B cell (primary cell): ENCODE measurements at regions not wholly inside any gene's neighbourhood (a gene's known extent, or its start where the extent isn't known, plus 50 kb on each side); places are given as distances from the start of the nearest gene placed in this dataset.

Experiments
- ATAC-seq: fragments of 200-7000 bp; cut with Tn5 transposase; one replicate; pipeline ENCODE4 v1.10.0; 2021; ENCODE audit warnings: low read depth, mild to moderate bottlenecking, moderate number of reproducible peaks, moderate library complexity
- CTCF ChIA-PET: fragments of 350-600 bp; sonication (Branson Sonifier 250); formaldehyde crosslinking; loops from one replicate; lab custom pipeline; 2021; ENCODE audit warnings: antibody characterized with exemption, inconsistent platforms; lab: Charles Lee
- POLR2A ChIA-PET: fragments of 350-600 bp; sonication (Branson Sonifier 250); formaldehyde crosslinking; loops from one replicate; lab custom pipeline; 2021; ENCODE audit warnings: antibody characterized with exemption; lab: Charles Lee
- DNase-seq: peaks from one replicate; pipeline ENCODE4 v3.0.0; 2013
- H2AFZ ChIP-seq: 2 replicates; pipeline ENCODE4 v1.6.1; 2012; ENCODE audit warnings: mild to moderate bottlenecking, low read depth, low read length; ENCODE audit not compliant: insufficient read depth, poor library complexity, severe bottlenecking
- H3K27ac ChIP-seq, 2 donors: 1 replicate in 1 of 2; 2 replicates in 1 of 2; pipeline ENCODE4 v1.5.1; 2012 to 2013; ENCODE audit warnings: low read length in 2 of 2, mild to moderate bottlenecking in 2 of 2, moderate library complexity in 1 of 2
- H3K27me3 ChIP-seq, 4 experiments: fragments of 200-600 bp in 1 of 4; sonication (generic) in 1 of 4; replicated peaks in 1 of 4; 1 replicate in 2 of 4; 2 replicates in 2 of 4; pipeline versions ENCODE4 v1.6.1 to v1.7.0; 2013 to 2016; ENCODE audit warnings: low read length in 3 of 4, mild to moderate bottlenecking in 2 of 4, mixed read lengths in 1 of 4, moderate library complexity in 1 of 4; ENCODE audit not compliant: insufficient read depth in 4 of 4, control insufficient read depth in 3 of 4; ENCODE audit errors: control extremely low read depth in 1 of 4
- H3K36me3 ChIP-seq, 2 experiments: replicated peaks in 1 of 2; 1 replicate in 1 of 2; 2 replicates in 1 of 2; pipeline versions ENCODE4 v1.6.1 to v1.7.1; 2013; ENCODE audit warnings: low read length in 1 of 2; ENCODE audit not compliant: insufficient read depth in 2 of 2, control insufficient read depth in 1 of 2; ENCODE audit errors: control extremely low read depth in 1 of 2, extremely low read depth in 1 of 2
- H3K4me1 ChIP-seq, 2 donors: fragments of 200-600 bp in 1 of 2; sonication (generic) in 1 of 2; 1 replicate in 1 of 2; 2 replicates in 1 of 2; pipeline versions ENCODE4 v1.5.1 to v1.6.1; 2013 to 2017; ENCODE audit warnings: low read length in 2 of 2; ENCODE audit not compliant: control insufficient read depth in 2 of 2, insufficient read depth in 2 of 2
- H3K4me2 ChIP-seq: replicated peaks from 2 replicates; pipeline ENCODE3; 2012; ENCODE audit warnings: mild to moderate bottlenecking, low read depth, low read length; ENCODE audit not compliant: poor library complexity, severe bottlenecking
- H3K4me3 ChIP-seq, 5 experiments: fragments of 200-600 bp in 1 of 5; sonication (generic) in 1 of 5; 1 replicate in 3 of 5; 2 replicates in 2 of 5; pipeline versions ENCODE4 v1.5.1 to v1.7.0; 2011 to 2016; ENCODE audit warnings: low read length in 4 of 5, mild to moderate bottlenecking in 4 of 5, low read depth in 2 of 5, control low read depth in 1 of 5, moderate library complexity in 1 of 5; ENCODE audit not compliant: insufficient read depth in 1 of 5; ENCODE audit errors: control extremely low read depth in 1 of 5, extremely low read depth in 1 of 5
- H3K79me2 ChIP-seq: fragments of 200-600 bp; sonication (generic); one replicate; pipeline ENCODE4 v1.6.0; 2016; ENCODE audit warnings: low read length; ENCODE audit not compliant: control insufficient read depth, insufficient read depth
- H3K9ac ChIP-seq: fragments of 200-600 bp; sonication (generic); 2 replicates; pipeline ENCODE4 v1.6.1; 2017; ENCODE audit warnings: mild to moderate bottlenecking, low read length, moderate library complexity
- H3K9me3 ChIP-seq, 3 donors: one replicate each; pipeline versions ENCODE4 v1.6.1 to v1.7.1; 2013; ENCODE audit warnings: low read length in 2 of 3; ENCODE audit not compliant: control insufficient read depth in 2 of 3, insufficient read depth in 1 of 3; ENCODE audit errors: control extremely low read depth in 1 of 3
- H4K20me1 ChIP-seq: 2 replicates; pipeline ENCODE4 v1.6.0; 2012; ENCODE audit warnings: mild to moderate bottlenecking, low read length; ENCODE audit not compliant: insufficient read depth, control insufficient read depth, poor library complexity, severe bottlenecking
- H3K27ac Mint-ChIP-seq: one replicate; pipeline ENCODE4 v1.8.0; 2021; ENCODE audit warnings: mixed read lengths
- H3K27me3 Mint-ChIP-seq: one replicate; pipeline ENCODE4 v1.8.0; 2021; ENCODE audit warnings: mixed read lengths
- H3K4me1 Mint-ChIP-seq: one replicate; pipeline ENCODE4 v1.8.0; 2021; ENCODE audit warnings: mixed read lengths
- H3K4me3 Mint-ChIP-seq: one replicate; pipeline ENCODE4 v1.8.0; 2021; ENCODE audit warnings: mixed read lengths
- H3K9me3 Mint-ChIP-seq: one replicate; pipeline ENCODE4 v1.8.0; 2022; ENCODE audit warnings: mixed read lengths; ENCODE audit not compliant: insufficient read depth
- EZH2 ChIP-seq: IDR thresholded peaks from 2 replicates; pipeline ENCODE4 v1.6.1; 2012; ENCODE audit warnings: borderline replicate concordance, low read depth, mild to moderate bottlenecking, moderate library complexity, low read length; ENCODE audit not compliant: insufficient read depth, poor library complexity, severe bottlenecking
- WGBS: methylation state at CpG from one replicate; pipeline ENCODE4 v1.1.5; 2013; ENCODE audit warnings: missing lambda C conversion rate; ENCODE audit not compliant: insufficient coverage; 5-methylcytosine and 5-hydroxymethylcytosine counted together
- intact Hi-C: fragments of 100-400 bp; cut with micrococcal nuclease; formaldehyde crosslinking; loops from one replicate; pipeline ENCODE4 v1.10.0; 2022
- TF ChIP-seq, protein P1 (sequence below): fragments of 200-600 bp; IDR thresholded peaks from one replicate; pipeline ENCODE4 v1.8.0; 2022; ENCODE audit warnings: antibody characterized with exemption, mild to moderate bottlenecking

DNA sequence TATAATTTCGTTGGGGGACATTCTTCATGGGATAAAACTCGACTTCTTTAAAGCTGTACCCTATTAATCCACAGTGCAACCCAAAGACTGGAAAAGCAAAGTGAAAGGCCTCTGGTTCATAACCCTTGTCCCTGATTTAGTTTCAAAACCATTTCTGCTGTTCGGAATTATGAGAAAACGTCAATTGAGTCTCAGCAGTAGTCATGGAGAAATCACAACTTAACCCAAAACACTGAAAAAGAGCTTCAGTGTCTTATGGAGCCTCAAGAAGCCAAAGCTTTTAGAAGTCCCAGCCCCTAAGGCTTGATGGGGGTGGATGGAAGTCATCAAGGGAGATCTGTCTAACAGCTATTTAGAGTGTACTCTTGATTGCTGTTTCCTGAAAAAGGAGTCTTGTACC is 73.5 kb upstream of the VCAM1 start:
- Histone ChIP-seq H3K79me2 (no peaks in the 10 kb centered on the region), H4K20me1 (no peaks in the 10 kb centered on the region), H3K4me3 (no peak overlapping the region), H3K36me3 (no peaks in the 10 kb centered on the region), H2AFZ (no peak overlapping the region), H3K9ac (no peak overlapping the region), H3K27ac (no peak overlapping the region), H3K4me2 (no peak overlapping the region), H3K4me1 (no peaks in the 10 kb centered on the region), H3K9me3 (peaks cover 0 to 13% (median 3%) of the 10 kb centered on the region in 3 donors), H3K27me3 (peaks cover 0 to 7% (median 0%) of the 10 kb centered on the region in 4 experiments)
- H3K9me3 Mint-ChIP-seq: peaks cover 14% of the 10 kb centered on the region
- TF ChIP-seq EZH2: no peak
- TF ChIP-seq, protein P1, sequence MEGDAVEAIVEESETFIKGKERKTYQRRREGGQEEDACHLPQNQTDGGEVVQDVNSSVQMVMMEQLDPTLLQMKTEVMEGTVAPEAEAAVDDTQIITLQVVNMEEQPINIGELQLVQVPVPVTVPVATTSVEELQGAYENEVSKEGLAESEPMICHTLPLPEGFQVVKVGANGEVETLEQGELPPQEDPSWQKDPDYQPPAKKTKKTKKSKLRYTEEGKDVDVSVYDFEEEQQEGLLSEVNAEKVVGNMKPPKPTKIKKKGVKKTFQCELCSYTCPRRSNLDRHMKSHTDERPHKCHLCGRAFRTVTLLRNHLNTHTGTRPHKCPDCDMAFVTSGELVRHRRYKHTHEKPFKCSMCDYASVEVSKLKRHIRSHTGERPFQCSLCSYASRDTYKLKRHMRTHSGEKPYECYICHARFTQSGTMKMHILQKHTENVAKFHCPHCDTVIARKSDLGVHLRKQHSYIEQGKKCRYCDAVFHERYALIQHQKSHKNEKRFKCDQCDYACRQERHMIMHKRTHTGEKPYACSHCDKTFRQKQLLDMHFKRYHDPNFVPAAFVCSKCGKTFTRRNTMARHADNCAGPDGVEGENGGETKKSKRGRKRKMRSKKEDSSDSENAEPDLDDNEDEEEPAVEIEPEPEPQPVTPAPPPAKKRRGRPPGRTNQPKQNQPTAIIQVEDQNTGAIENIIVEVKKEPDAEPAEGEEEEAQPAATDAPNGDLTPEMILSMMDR: no peak
- ChIA-PET CTCF (no interaction called here), POLR2A (no interaction called here)
- no peak overlapping the region for H3K27ac Mint-ChIP-seq
- no peak overlapping the region for H3K4me3 Mint-ChIP-seq
- H3K27me3 Mint-ChIP-seq: peaks cover 9% of the 10 kb centered on the region
- intact Hi-C loops: no loop called here
- WGBS: 85% methylated on average over 2 of the region's 4 CpGs
- no peaks in the 10 kb centered on the region for H3K4me1 Mint-ChIP-seq
- ATAC-seq (no peak), DNase-seq (no peak)

DNA sequence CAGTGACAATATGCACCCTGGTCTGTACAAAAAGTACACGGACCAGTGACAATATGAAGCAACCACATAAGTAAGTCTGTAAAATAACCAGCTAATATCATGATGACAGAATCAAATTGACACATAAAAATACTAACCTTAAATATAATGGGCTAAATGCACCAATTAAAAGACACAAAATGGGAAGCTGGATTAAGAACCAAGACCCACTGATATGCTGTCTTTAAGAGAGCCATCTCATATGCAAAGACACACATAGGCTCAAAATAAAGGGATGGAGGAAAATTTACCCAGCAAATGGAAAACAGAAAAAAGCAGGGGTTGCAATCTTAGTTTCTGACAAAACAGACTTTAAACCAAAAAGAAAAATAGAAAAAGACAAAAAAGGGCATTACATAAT is 70.4 kb upstream of the VCAM1 start:
- Histone ChIP-seq H3K4me3 (no peak overlapping the region), H3K36me3 (no peaks in the 10 kb centered on the region), H2AFZ (no peak overlapping the region), H3K27ac (no peak overlapping the region), H3K9ac (no peak overlapping the region), H3K79me2 (no peaks in the 10 kb centered on the region), H3K4me1 (no peaks in the 10 kb centered on the region), H4K20me1 (no peaks in the 10 kb centered on the region), H3K9me3 (peaks cover 0 to 13% (median 3%) of the 10 kb centered on the region in 3 donors), H3K4me2 (no peak overlapping the region), H3K27me3 (peaks cover 0 to 3% (median 0%) of the 10 kb centered on the region in 4 experiments)
- no peaks in the 10 kb centered on the region for H3K4me1 Mint-ChIP-seq
- intact Hi-C loops: no loop called here
- DNase-seq (no peak), ATAC-seq (no peak)
- TF ChIP-seq EZH2: no peak
- TF ChIP-seq, protein P1: no peak
- no CpG with 5 or more reads among the region's 1 CpG for WGBS
- H3K4me3 Mint-ChIP-seq: no peak overlapping the region
- H3K27ac Mint-ChIP-seq: no peak overlapping the region
- ChIA-PET CTCF (no interaction called here), POLR2A (no interaction called here)
- peaks cover 8% of the 10 kb centered on the region for H3K27me3 Mint-ChIP-seq
- H3K9me3 Mint-ChIP-seq: peaks cover 17% of the 10 kb centered on the region
